ENCODE measurements at regions not wholly inside any gene's neighbourhood (a gene's known extent, or its start where the extent isn't known, plus 50 kb on each side); places are given as distances from the start of the nearest gene placed in this dataset.

GRCh38 chr1:94609619-94610018 is 68.1 kb upstream of the F3 start:
- TF ChIP-seq CTCF (IDR thresholded peaks at IDR 0.05 in 4 of 5, conservative IDR thresholded peaks at IDR 0.05 in 1 of 5) (no peak), POLR2A (IDR thresholded peaks at IDR 0.05) (no peak)
